Bronchial epithelial cell (primary cell): ENCODE measurements at regions not wholly inside any gene's neighbourhood (a gene's known extent, or its start where the extent isn't known, plus 50 kb on each side); places are given as distances from the start of the nearest gene placed in this dataset.

Source experiments
- DNase-seq: peaks from one replicate; pipeline ENCODE4 v3.0.0-alpha.2; 2010; ENCODE audit warnings: low read depth
- FAIRE-seq: peaks from 2 replicates; lab custom pipeline; 2011; peaks lifted over from hg19 to GRCh38; lab: Jason Lieb, UNC
- H3K27me3 ChIP-seq: 2 replicates; pipeline ENCODE4 v1.5.1; 2011; ENCODE audit warnings: low read length; ENCODE audit not compliant: control insufficient read depth, insufficient read depth
- H3K36me3 ChIP-seq: 2 replicates; pipeline ENCODE4 v1.5.1; 2011; ENCODE audit warnings: low read length; ENCODE audit not compliant: control insufficient read depth, insufficient read depth
- H3K4me3 ChIP-seq: 2 replicates; pipeline ENCODE4 v1.5.1; 2011; ENCODE audit warnings: mild to moderate bottlenecking, low read depth, low read length, control low read depth
- CTCF ChIP-seq: IDR thresholded peaks from 2 replicates; pipeline ENCODE4 v1.5.1; 2011; ENCODE audit warnings: mild to moderate bottlenecking, moderate library complexity, low read length, control low read depth, inconsistent platforms; ENCODE audit not compliant: insufficient read depth, severe bottlenecking

GRCh38 chr10:55378196-55378595, 577.2 kb upstream of the PCDH15 start:
- H3K36me3 ChIP-seq: no peaks in the 10 kb centered on the region
- no peak overlapping the region for H3K4me3 ChIP-seq
- H3K27me3 ChIP-seq: no peaks in the 10 kb centered on the region
- no peak for TF ChIP-seq CTCF
- FAIRE-seq: no peak
- no peak for DNase-seq

- no peak for DNase-seq
- TF ChIP-seq CTCF: no peak
- FAIRE-seq: no peak
- H3K36me3 ChIP-seq: no peaks in the 10 kb centered on the region
- H3K27me3 ChIP-seq: no peaks in the 10 kb centered on the region
- H3K4me3 ChIP-seq: no peak overlapping the region
Observed at GRCh38 chr10:55374917-55375316, 573.9 kb upstream of the PCDH15 start.

GRCh38 chr10:55374060-55374459, 573.0 kb upstream of the PCDH15 start:
- peak; percentile 2 for DNase-seq
- Histone ChIP-seq H3K27me3 (no peaks in the 10 kb centered on the region), H3K4me3 (no peak overlapping the region), H3K36me3 (no peaks in the 10 kb centered on the region)
- FAIRE-seq: no peak
- TF ChIP-seq CTCF: no peak

GRCh38 chr10:55369670-55370420, 568.8 kb upstream of the PCDH15 start:
- Histone ChIP-seq H3K27me3 (no peaks in the 10 kb centered on the region), H3K36me3 (no peaks in the 10 kb centered on the region), H3K4me3 (no peak overlapping the region)
- no peak for TF ChIP-seq CTCF
- FAIRE-seq (no peak), DNase-seq (peak; percentile 7)

- Histone ChIP-seq H3K27me3 (no peaks in the 10 kb centered on the region), H3K4me3 (no peak overlapping the region), H3K36me3 (no peaks in the 10 kb centered on the region)
- DNase-seq (no peak), FAIRE-seq (no peak)
- no peak for TF ChIP-seq CTCF
Observed at GRCh38 chr10:55368467-55368866, 567.4 kb upstream of the PCDH15 start.

GRCh38 chr10:55367555-55367954, 566.5 kb upstream of the PCDH15 start:
- no peaks in the 10 kb centered on the region for H3K27me3 ChIP-seq
- no peaks in the 10 kb centered on the region for H3K36me3 ChIP-seq
- no peak for TF ChIP-seq CTCF
- FAIRE-seq (no peak), DNase-seq (no peak)
- no peak overlapping the region for H3K4me3 ChIP-seq
